Trophoblast cell (in vitro differentiated cells and primary cell): ENCODE measurements at regions not wholly inside any gene's neighbourhood (a gene's known extent, or its start where the extent isn't known, plus 50 kb on each side); places are given as distances from the start of the nearest gene placed in this dataset.

Experiments
- DNase-seq, 2 donors: peaks; one replicate each; pipeline ENCODE4 v3.0.0-alpha.2; 2016
- H2AFZ ChIP-seq: 2 replicates; pipeline ENCODE4 v1.6.1; 2013; ENCODE audit warnings: low read length, moderate library complexity, mild to moderate bottlenecking; ENCODE audit not compliant: insufficient read depth, poor library complexity
- H2AK5ac ChIP-seq: 2 replicates; pipeline ENCODE4 v1.6.1; 2013; ENCODE audit warnings: mild to moderate bottlenecking, low read length
- H2BK120ac ChIP-seq: 2 replicates; pipeline ENCODE4 v1.6.1; 2013; ENCODE audit warnings: low read length, mild to moderate bottlenecking, moderate library complexity; ENCODE audit not compliant: insufficient read depth, poor library complexity
- H2BK12ac ChIP-seq: 2 replicates; pipeline ENCODE4 v1.6.1; 2013; ENCODE audit warnings: mild to moderate bottlenecking, low read length, moderate library complexity
- H2BK5ac ChIP-seq: 2 replicates; pipeline ENCODE4 v1.6.1; 2013; ENCODE audit warnings: low read length, low read depth, moderate library complexity, mild to moderate bottlenecking; ENCODE audit not compliant: poor library complexity
- H3K14ac ChIP-seq: 2 replicates; pipeline ENCODE4 v1.6.1; 2013; ENCODE audit warnings: mild to moderate bottlenecking, low read length
- H3K18ac ChIP-seq: 2 replicates; pipeline ENCODE4 v1.6.1; 2013; ENCODE audit warnings: mild to moderate bottlenecking, low read length
- H3K23ac ChIP-seq: 2 replicates; pipeline ENCODE4 v1.6.1; 2013; ENCODE audit warnings: low read length
- H3K27ac ChIP-seq: 2 replicates; pipeline ENCODE4 v1.5.1; 2013; ENCODE audit warnings: low read depth, mild to moderate bottlenecking, inconsistent platforms, low read length, moderate library complexity
- H3K27me3 ChIP-seq: 2 replicates; pipeline ENCODE4 v1.6.1; 2013; ENCODE audit warnings: inconsistent platforms, mild to moderate bottlenecking, low read length, moderate library complexity; ENCODE audit not compliant: insufficient read depth
- H3K36me3 ChIP-seq, 2 experiments: 1 replicate in 1 of 2; 2 replicates in 1 of 2; pipeline ENCODE4 v1.6.1; 2013; ENCODE audit warnings: low read length in 2 of 2, mild to moderate bottlenecking in 2 of 2, moderate library complexity in 1 of 2; ENCODE audit not compliant: insufficient read depth in 2 of 2, control insufficient read depth in 1 of 2
- H3K4ac ChIP-seq: 2 replicates; pipeline ENCODE4 v1.6.1; 2013; ENCODE audit warnings: low read depth, mild to moderate bottlenecking, low read length, moderate library complexity
- H3K4me1 ChIP-seq, 2 experiments: 1 replicate in 1 of 2; 2 replicates in 1 of 2; pipeline ENCODE4 v1.6.1; 2013; ENCODE audit warnings: low read length in 2 of 2, mild to moderate bottlenecking in 2 of 2, moderate library complexity in 1 of 2; ENCODE audit not compliant: insufficient read depth in 2 of 2, control insufficient read depth in 1 of 2
- H3K4me2 ChIP-seq: 2 replicates; pipeline ENCODE4 v1.6.1; 2013; ENCODE audit warnings: inconsistent platforms, mild to moderate bottlenecking, low read length, moderate library complexity
- H3K4me3 ChIP-seq: 2 replicates; pipeline ENCODE4 v1.5.1; 2013; ENCODE audit warnings: mild to moderate bottlenecking, low read depth, low read length, inconsistent platforms
- H3K79me1 ChIP-seq: one replicate; pipeline ENCODE4 v1.6.1; 2013; ENCODE audit warnings: low read length
- H3K79me2 ChIP-seq: 2 replicates; pipeline ENCODE4 v1.6.1; 2013; ENCODE audit warnings: low read length, mild to moderate bottlenecking; ENCODE audit not compliant: control insufficient read depth, insufficient read depth, poor library complexity
- H3K9ac ChIP-seq: 2 replicates; pipeline ENCODE4 v1.6.1; 2013; ENCODE audit warnings: mild to moderate bottlenecking, low read length
- H3K9me3 ChIP-seq: 2 replicates; pipeline ENCODE4 v1.6.1; 2013; ENCODE audit warnings: low read depth, mild to moderate bottlenecking, control low read depth, inconsistent platforms, low read length; ENCODE audit not compliant: insufficient read depth
- H4K12ac ChIP-seq: 2 replicates; pipeline ENCODE4 v1.6.1; 2013; ENCODE audit warnings: low read depth, mild to moderate bottlenecking, low read length, moderate library complexity
- H4K8ac ChIP-seq: 2 replicates; pipeline ENCODE4 v1.6.1; 2013; ENCODE audit warnings: low read depth, mild to moderate bottlenecking, low read length, moderate library complexity
- H4K91ac ChIP-seq: one replicate; pipeline ENCODE4 v1.6.1; 2013; ENCODE audit warnings: low read depth, mild to moderate bottlenecking, low read length, moderate library complexity
- WGBS: extraction: QIAGEN DNeasy Blood & Tissue Kit; methylation state at CpG from one replicate; pipeline ENCODE4 v1.1.7; 2013; ENCODE audit warnings: missing lambda C conversion rate; ENCODE audit not compliant: insufficient read length, insufficient coverage; ENCODE audit errors: extremely low coverage; 5-methylcytosine and 5-hydroxymethylcytosine counted together

DNA sequence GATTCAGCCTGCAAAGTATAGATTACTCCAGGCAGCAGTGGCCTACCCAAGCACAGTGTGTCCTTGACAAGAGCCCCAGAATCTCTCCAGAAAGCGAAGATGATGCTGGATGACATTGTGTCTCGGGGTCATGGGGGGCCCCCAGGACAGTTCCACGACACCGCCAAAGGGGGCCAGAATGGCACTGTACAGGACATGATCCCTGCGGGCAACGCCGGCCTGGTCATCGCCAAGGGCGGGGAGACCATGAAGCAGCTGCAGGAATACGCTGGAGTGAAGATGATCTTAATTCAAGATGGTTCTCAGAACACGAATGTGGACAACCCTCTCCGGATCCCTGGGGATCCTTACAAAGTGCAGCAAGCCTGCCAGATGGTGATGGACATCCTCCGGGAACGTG lies 107.0 kb upstream of the MTAP start:
- no peaks in the 10 kb centered on the region for H3K79me1 ChIP-seq
- no peak overlapping the region for H2AK5ac ChIP-seq
- H3K4me3 ChIP-seq: no peak overlapping the region
- no peaks in the 10 kb centered on the region for H3K79me2 ChIP-seq
- DNase-seq: no peak
- peaks cover 10% of the 10 kb centered on the region for H3K9me3 ChIP-seq
- no peak overlapping the region for H3K14ac ChIP-seq
- H3K18ac ChIP-seq: no peak overlapping the region
- H3K27me3 ChIP-seq: no peaks in the 10 kb centered on the region
- no peaks in the 10 kb centered on the region for H3K36me3 ChIP-seq
- H2BK5ac ChIP-seq: no peak overlapping the region
- H3K23ac ChIP-seq: no peak overlapping the region
- no peak overlapping the region for H3K27ac ChIP-seq
- H4K8ac ChIP-seq: no peak overlapping the region
- H3K4me1 ChIP-seq: no peaks in the 10 kb centered on the region
- no CpG with 5 or more reads among the region's 14 CpGs for WGBS
- no peak overlapping the region for H4K12ac ChIP-seq
- no peak overlapping the region for H3K4me2 ChIP-seq
- no peak overlapping the region for H3K9ac ChIP-seq
- H2AFZ ChIP-seq: no peak overlapping the region
- no peak overlapping the region for H2BK120ac ChIP-seq
- no peak overlapping the region for H4K91ac ChIP-seq
- no peak overlapping the region for H2BK12ac ChIP-seq
- no peak overlapping the region for H3K4ac ChIP-seq

DNA sequence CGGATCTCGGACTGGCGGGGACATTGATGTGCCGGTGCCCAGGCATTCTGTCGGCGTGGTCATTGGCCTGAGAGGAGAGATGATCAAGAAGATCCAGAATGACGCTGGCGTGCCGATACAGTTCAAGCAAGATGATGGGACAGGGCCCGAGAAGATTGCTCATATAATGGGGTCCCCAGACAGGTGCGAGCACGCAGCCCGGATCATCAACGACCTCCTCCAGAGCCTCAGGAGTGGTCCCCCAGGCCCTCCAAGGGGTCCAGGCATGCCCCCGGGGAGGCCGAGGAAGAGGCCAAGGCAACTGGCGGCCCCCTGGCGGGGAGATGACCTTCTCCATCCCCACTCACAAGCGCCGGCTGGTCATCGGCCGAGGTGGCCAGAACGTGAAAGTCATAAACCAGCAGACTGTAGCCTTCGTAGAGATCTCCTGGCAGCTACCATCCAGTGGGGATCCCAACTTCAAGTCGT lies 106.5 kb upstream of the MTAP start:
- Histone ChIP-seq H3K27me3 (no peaks in the 10 kb centered on the region), H4K12ac (no peak overlapping the region), H4K8ac (no peak overlapping the region), H3K4me1 (no peaks in the 10 kb centered on the region), H3K23ac (no peak overlapping the region), H4K91ac (no peak overlapping the region), H3K14ac (no peak overlapping the region), H3K79me1 (no peaks in the 10 kb centered on the region), H2BK120ac (no peak overlapping the region), H3K4ac (no peak overlapping the region), H2BK12ac (no peak overlapping the region), H3K18ac (no peak overlapping the region), H2AFZ (no peak overlapping the region), H3K4me2 (no peak overlapping the region), H3K27ac (no peak overlapping the region), H3K4me3 (no peak overlapping the region), H2BK5ac (no peak overlapping the region), H3K36me3 (no peaks in the 10 kb centered on the region), H2AK5ac (no peak overlapping the region), H3K9ac (no peak overlapping the region), H3K79me2 (no peaks in the 10 kb centered on the region), H3K9me3 (peaks cover 10% of the 10 kb centered on the region)
- DNase-seq: no peak
- WGBS: no CpG with 5 or more reads among the region's 25 CpGs

GRCh38 chr9:21696411-21696871 lies 106.0 kb upstream of the MTAP start:
- Histone ChIP-seq H3K4me1 (no peaks in the 10 kb centered on the region), H3K9ac (no peak overlapping the region), H2AFZ (no peak overlapping the region), H3K36me3 (no peaks in the 10 kb centered on the region), H4K12ac (no peak overlapping the region), H3K18ac (no peak overlapping the region), H2AK5ac (no peak overlapping the region), H3K14ac (no peak overlapping the region), H3K4ac (no peak overlapping the region), H2BK120ac (no peak overlapping the region), H2BK12ac (no peak overlapping the region), H3K27me3 (no peaks in the 10 kb centered on the region), H4K8ac (no peak overlapping the region), H2BK5ac (no peak overlapping the region), H3K79me1 (no peaks in the 10 kb centered on the region), H3K9me3 (peaks cover 10% of the 10 kb centered on the region), H3K4me3 (no peak overlapping the region), H3K79me2 (no peaks in the 10 kb centered on the region), H3K27ac (no peak overlapping the region), H3K4me2 (no peak overlapping the region), H3K23ac (no peak overlapping the region), H4K91ac (no peak overlapping the region)
- DNase-seq: peak in 1 of 2 donors; percentile 31
- WGBS: no CpG with 5 or more reads among the region's 28 CpGs

- Histone ChIP-seq H3K9me3 (no peaks in the 10 kb centered on the region), H2BK12ac (no peak overlapping the region), H3K4me3 (no peak overlapping the region), H2BK5ac (no peak overlapping the region), H2AK5ac (no peak overlapping the region), H3K4me1 (no peaks in the 10 kb centered on the region), H3K36me3 (no peaks in the 10 kb centered on the region), H4K12ac (no peak overlapping the region), H3K79me2 (no peaks in the 10 kb centered on the region), H2AFZ (no peak overlapping the region), H4K91ac (no peak overlapping the region), H3K4ac (no peak overlapping the region), H4K8ac (no peak overlapping the region), H3K23ac (no peak overlapping the region), H3K4me2 (no peak overlapping the region), H3K9ac (no peak overlapping the region), H3K18ac (no peak overlapping the region), H3K14ac (no peak overlapping the region), H3K27me3 (no peaks in the 10 kb centered on the region), H3K27ac (no peak overlapping the region), H3K79me1 (no peaks in the 10 kb centered on the region), H2BK120ac (no peak overlapping the region)
- no CpG with 5 or more reads among the region's 4 CpGs for WGBS
- no peak for DNase-seq
Measured at GRCh38 chr9:21708260-21708711, 94.2 kb upstream of the MTAP start.
